Spleen (tissue), 7 donors: ENCODE measurements at regions not wholly inside any gene's neighbourhood (a gene's known extent, or its start where the extent isn't known, plus 50 kb on each side); places are given as distances from the start of the nearest gene placed in this dataset.

ENCODE experiments used
- CTCF ChIP-seq, 11 experiments: fragments of 200-600 bp in 7 of 11; fragments of 450-650 bp in 4 of 11; sonication (generic) in 4 of 11; IDR thresholded peaks in 8 of 11; conservative IDR thresholded peaks in 3 of 11; 1 replicate in 7 of 11; 2 replicates in 4 of 11; pipeline versions ENCODE4 v1.4.0 to v1.8.0; 2016 to 2021; ENCODE audit warnings: antibody characterized with exemption in 11 of 11, inconsistent platforms in 4 of 11, mild to moderate bottlenecking in 1 of 11
- POLR2A ChIP-seq, 3 donors: fragments of 450-650 bp; IDR thresholded peaks; one replicate each; pipeline ENCODE4 v1.5.1; 2017; ENCODE audit warnings: antibody characterized with exemption in 3 of 3, mild to moderate bottlenecking in 1 of 3
- donor health status: DM: no; HTN: no; CAD: no; lungs with moderate emphysema.
- donor health status: DM: no; HTN: no; CAD: no.
- donor health status: DM: no; HTN: no; CAD: no.

- TF ChIP-seq CTCF (IDR thresholded peaks at IDR 0.05 in 8 of 11, conservative IDR thresholded peaks at IDR 0.05 in 3 of 11) (no peak), POLR2A (IDR thresholded peaks at IDR 0.05) (no peak)
Measured at GRCh38 chr1:83747853-83748482, 251.0 kb downstream of the TTLL7 start.
